Left ventricle myocardium superior (tissue), 1 donor: ENCODE measurements at regions not wholly inside any gene's neighbourhood (a gene's known extent, or its start where the extent isn't known, plus 50 kb on each side); places are given as distances from the start of the nearest gene placed in this dataset.
"Not testable (repeated sequence)": the region's sequence is repeated elsewhere in the genome, so short reads cannot be mapped to it uniquely, and the experiment has no call there.

Experiments
- ATAC-seq: fragments of 200-7000 bp; cut with Tn5 transposase; one replicate; pipeline ENCODE4 v1.9.1; 2020; ENCODE audit warnings: mild to moderate bottlenecking, moderate library complexity
- DNase-seq: peaks from one replicate; pipeline ENCODE4 v3.0.0-alpha.2; 2020
- intact Hi-C: fragments of 100-400 bp; cut with micrococcal nuclease; formaldehyde crosslinking; loops from one replicate; pipeline ENCODE4 v1.11.0; 2022
- donor health status: DM: no; HTN: yes; CAD: no; lungs with severe emphysema.

- DNase-seq (peak; percentile 89), ATAC-seq (peak; percentile 94)
- intact Hi-C loops: loop anchor here (10.0 kb wide), 1 partner anchor 209 kb away; the partner anchor contains the start of gene TPST1
Observed at GRCh38 chr7:66413379-66414114, 208.4 kb downstream of the TPST1 start.

GRCh38 chr7:66415659-66416265 is 210.6 kb downstream of the TPST1 start:
- DNase-seq (no peak), ATAC-seq (no peak)
- intact Hi-C loops: loop anchor here (10.0 kb wide), 1 partner anchor 211 kb away; the partner anchor contains the start of gene TPST1

GRCh38 chr7:66418537-66418936 is 210.1 kb upstream of the KCTD7 start:
- ATAC-seq (no peak), DNase-seq (no peak)
- intact Hi-C loops: loop anchor here (10.0 kb wide), 1 partner anchor 214 kb away; the partner anchor contains the start of gene TPST1

- ATAC-seq: no peak
Observed at GRCh38 chr7:66419210-66419609, 209.5 kb upstream of the KCTD7 start.

GRCh38 chr7:66421830-66422475 is 206.7 kb upstream of the KCTD7 start:
- intact Hi-C loops: no loop called here
- ATAC-seq: no peak
- no peak for DNase-seq

More at GRCh38 chr7:66419210-66419609, 209.5 kb upstream of the KCTD7 start:
- DNase-seq: no peak
- intact Hi-C loops: loop anchor here (10.0 kb wide), 1 partner anchor 214 kb away; the partner anchor contains the start of gene TPST1

GRCh38 chr7:66423729-66424128 is 205.0 kb upstream of the KCTD7 start:
- ATAC-seq (no peak), DNase-seq (no peak)
- intact Hi-C loops: no loop called here

GRCh38 chr7:66426332-66426731 is 202.3 kb upstream of the KCTD7 start:
- intact Hi-C loops: no loop called here
- no peak for ATAC-seq

GRCh38 chr7:66426996-66427395 is 201.7 kb upstream of the KCTD7 start:
- intact Hi-C loops: no loop called here
- DNase-seq (no peak), ATAC-seq (no peak)

More at GRCh38 chr7:66426332-66426731, 202.3 kb upstream of the KCTD7 start:
- no peak for DNase-seq

GRCh38 chr7:66427956-66428355 is 200.7 kb upstream of the KCTD7 start:
- ATAC-seq (no peak), DNase-seq (no peak)
- intact Hi-C loops: no loop called here

GRCh38 chr7:66429498-66430163 is 199.1 kb upstream of the KCTD7 start:
- intact Hi-C loops: no loop called here
- ATAC-seq (no peak), DNase-seq (no peak)

- ATAC-seq (no peak), DNase-seq (no peak)
- intact Hi-C loops: no loop called here
Observed at GRCh38 chr7:66430164-66430545, 198.5 kb upstream of the KCTD7 start.

- intact Hi-C loops, ATAC-seq, DNase-seq: not testable (repeated sequence)
Observed at GRCh38 chr7:66438703-66439405, 189.8 kb upstream of the KCTD7 start.

- DNase-seq (no peak), ATAC-seq (no peak)
- intact Hi-C loops: no loop called here
Observed at GRCh38 chr7:66442385-66442784, 186.3 kb upstream of the KCTD7 start.

GRCh38 chr7:66443946-66444345 is 184.7 kb upstream of the KCTD7 start:
- no peak for DNase-seq
- intact Hi-C loops: no loop called here
- no peak for ATAC-seq

- DNase-seq, intact Hi-C loops, ATAC-seq: not testable (repeated sequence)
Observed at GRCh38 chr7:66447007-66447406, 181.7 kb upstream of the KCTD7 start.

GRCh38 chr7:66450814-66451213 is 177.9 kb upstream of the KCTD7 start:
- ATAC-seq, intact Hi-C loops, DNase-seq: not testable (repeated sequence)

GRCh38 chr7:66451713-66452112 is 177.0 kb upstream of the KCTD7 start:
- DNase-seq, intact Hi-C loops, ATAC-seq: not testable (repeated sequence)

- intact Hi-C loops: no loop called here
- ATAC-seq: no peak
- DNase-seq: no peak
Observed at GRCh38 chr7:66452165-66452564, 176.5 kb upstream of the KCTD7 start.

- no peak for DNase-seq
Observed at GRCh38 chr7:66453340-66453739, 175.3 kb upstream of the KCTD7 start.

More at GRCh38 chr7:66453340-66453739, 175.3 kb upstream of the KCTD7 start:
- ATAC-seq: no peak
- intact Hi-C loops: no loop called here
